Duodenal mucosa (tissue), 2 donors: ENCODE measurements at regions not wholly inside any gene's neighbourhood (a gene's known extent, or its start where the extent isn't known, plus 50 kb on each side); places are given as distances from the start of the nearest gene placed in this dataset.

ENCODE experiments used
- H3K27ac ChIP-seq: one replicate; pipeline ENCODE4 v1.7.0; 2013; ENCODE audit warnings: low read depth, low read length
- H3K27me3 ChIP-seq, 2 donors: one replicate each; pipeline ENCODE4 v1.7.0; 2013; ENCODE audit warnings: low read length in 2 of 2, control low read depth in 1 of 2; ENCODE audit not compliant: insufficient read depth in 2 of 2, control insufficient read depth in 1 of 2
- H3K36me3 ChIP-seq, 2 donors: one replicate each; pipeline ENCODE4 v1.7.0; 2013; ENCODE audit warnings: low read length in 2 of 2, control low read depth in 1 of 2; ENCODE audit not compliant: insufficient read depth in 2 of 2, control insufficient read depth in 1 of 2
- H3K4me1 ChIP-seq, 2 donors: one replicate each; pipeline ENCODE4 v1.7.0; 2013; ENCODE audit warnings: low read length in 2 of 2, control low read depth in 1 of 2; ENCODE audit not compliant: insufficient read depth in 2 of 2, control insufficient read depth in 1 of 2
- H3K4me3 ChIP-seq, 2 donors: one replicate each; pipeline ENCODE4 v1.7.0; 2013; ENCODE audit warnings: low read length in 2 of 2, low read depth in 1 of 2
- H3K9ac ChIP-seq, 2 donors: one replicate each; pipeline ENCODE4 v1.7.0; 2013; ENCODE audit warnings: low read length in 2 of 2, low read depth in 1 of 2
- H3K9me3 ChIP-seq, 2 donors: one replicate each; pipeline ENCODE4 v1.7.0; 2013; ENCODE audit warnings: low read length in 2 of 2, control low read depth in 1 of 2; ENCODE audit not compliant: control insufficient read depth in 1 of 2

GRCh38 chr16:55102077-55102476 is 171.4 kb downstream of the IRX5 start:
- Histone ChIP-seq H3K9me3 (no peaks in the 10 kb centered on the region), H3K36me3 (no peaks in the 10 kb centered on the region), H3K9ac (no peak overlapping the region), H3K4me1 (no peaks in the 10 kb centered on the region), H3K27me3 (no peaks in the 10 kb centered on the region), H3K4me3 (no peak overlapping the region), H3K27ac (no peak overlapping the region)

DNA sequence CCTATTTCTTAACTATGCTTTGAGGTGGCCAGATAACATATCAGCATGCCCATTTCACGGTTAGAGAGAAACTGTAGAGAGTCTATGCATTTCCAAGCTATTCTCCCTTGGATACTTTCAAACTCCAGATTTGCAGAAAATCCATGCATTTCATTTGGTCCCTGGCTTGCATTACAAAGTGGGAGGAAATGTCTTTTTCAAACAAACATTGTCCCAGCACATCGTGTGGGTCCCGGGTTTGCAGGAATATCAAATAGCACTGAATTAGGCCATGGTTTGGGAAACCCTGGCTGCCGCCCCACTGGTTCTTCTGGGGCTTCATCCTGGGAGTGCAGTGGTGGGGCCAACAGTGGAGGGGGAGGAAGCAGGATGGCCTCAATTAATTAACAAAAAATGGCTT is 171.9 kb downstream of the IRX5 start:
- Histone ChIP-seq H3K4me3 (no peak overlapping the region), H3K27me3 (no peaks in the 10 kb centered on the region), H3K9me3 (no peaks in the 10 kb centered on the region), H3K4me1 (no peaks in the 10 kb centered on the region), H3K27ac (no peak overlapping the region), H3K9ac (no peak overlapping the region), H3K36me3 (no peaks in the 10 kb centered on the region)

DNA sequence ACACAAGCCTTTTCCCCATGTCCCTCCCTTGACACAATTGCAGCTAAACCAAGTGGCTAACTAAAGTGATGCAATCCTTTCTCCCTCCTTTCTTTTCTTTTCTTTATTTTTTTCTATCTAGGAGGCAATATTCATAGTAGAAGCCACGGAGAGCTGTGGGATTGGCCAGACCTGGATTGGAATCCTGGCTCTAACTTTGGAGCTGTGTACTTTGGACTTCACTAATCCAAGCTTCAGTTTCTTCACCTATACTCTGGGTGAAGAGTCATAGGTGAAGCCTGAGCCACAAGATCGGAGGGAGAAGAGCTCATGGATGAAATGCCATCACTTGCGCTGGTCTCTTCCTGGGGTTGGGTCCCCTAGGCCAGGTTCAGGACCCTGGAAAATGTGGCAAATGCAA is 177.2 kb downstream of the IRX5 start:
- Histone ChIP-seq H3K4me1 (no peaks in the 10 kb centered on the region), H3K9ac (no peak overlapping the region), H3K4me3 (no peak overlapping the region), H3K9me3 (no peaks in the 10 kb centered on the region), H3K27me3 (no peaks in the 10 kb centered on the region), H3K27ac (no peak overlapping the region), H3K36me3 (no peaks in the 10 kb centered on the region)

GRCh38 chr16:55113210-55113609 is 182.5 kb downstream of the IRX5 start:
- Histone ChIP-seq H3K9ac (no peak overlapping the region), H3K4me3 (no peak overlapping the region), H3K4me1 (no peaks in the 10 kb centered on the region), H3K27me3 (no peaks in the 10 kb centered on the region), H3K9me3 (no peaks in the 10 kb centered on the region), H3K27ac (no peak overlapping the region), H3K36me3 (no peaks in the 10 kb centered on the region)

DNA sequence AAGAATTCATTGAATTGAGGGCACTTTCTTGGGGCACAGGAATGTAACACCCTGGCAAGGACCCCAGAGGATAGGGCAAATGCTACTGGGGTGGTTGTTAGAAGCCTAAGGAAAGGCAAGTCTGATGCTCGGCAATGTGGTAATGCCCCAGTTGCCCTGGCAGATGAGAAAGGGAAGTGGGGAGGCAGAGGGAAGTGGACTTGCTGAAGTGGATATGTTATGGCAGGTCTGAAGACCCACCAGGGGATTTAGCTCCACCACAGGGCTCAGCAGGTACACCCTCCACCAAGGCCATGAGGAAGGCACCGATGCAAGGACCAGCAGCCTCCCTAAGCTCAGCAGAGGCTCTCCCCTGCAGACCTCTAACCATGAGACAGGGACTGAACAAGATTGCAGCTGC is 184.8 kb downstream of the IRX5 start:
- Histone ChIP-seq H3K4me3 (no peak overlapping the region), H3K27me3 (no peaks in the 10 kb centered on the region), H3K36me3 (no peaks in the 10 kb centered on the region), H3K9ac (no peak overlapping the region), H3K9me3 (no peaks in the 10 kb centered on the region), H3K27ac (no peak overlapping the region), H3K4me1 (no peaks in the 10 kb centered on the region)

- Histone ChIP-seq H3K27ac (no peak overlapping the region), H3K36me3 (no peaks in the 10 kb centered on the region), H3K27me3 (no peaks in the 10 kb centered on the region), H3K9me3 (no peaks in the 10 kb centered on the region), H3K9ac (no peak overlapping the region), H3K4me3 (no peak overlapping the region), H3K4me1 (no peaks in the 10 kb centered on the region)
These were observed 185.7 kb downstream of the IRX5 start for GRCh38 chr16:55116165-55116920.

- H3K36me3 ChIP-seq, result no peaks in the 10 kb centered on the region
- H3K4me3 ChIP-seq, result no peak overlapping the region
- H3K27ac ChIP-seq, result no peak overlapping the region
- H3K9me3 ChIP-seq, result peaks cover 0 to 9% of the 10 kb centered on the region in 2 donors
- H3K9ac ChIP-seq, result no peak overlapping the region
- H3K4me1 ChIP-seq, result no peaks in the 10 kb centered on the region
- H3K27me3 ChIP-seq, result no peaks in the 10 kb centered on the region
These were observed 188.1 kb downstream of the IRX5 start for GRCh38 chr16:55118701-55119260.

DNA sequence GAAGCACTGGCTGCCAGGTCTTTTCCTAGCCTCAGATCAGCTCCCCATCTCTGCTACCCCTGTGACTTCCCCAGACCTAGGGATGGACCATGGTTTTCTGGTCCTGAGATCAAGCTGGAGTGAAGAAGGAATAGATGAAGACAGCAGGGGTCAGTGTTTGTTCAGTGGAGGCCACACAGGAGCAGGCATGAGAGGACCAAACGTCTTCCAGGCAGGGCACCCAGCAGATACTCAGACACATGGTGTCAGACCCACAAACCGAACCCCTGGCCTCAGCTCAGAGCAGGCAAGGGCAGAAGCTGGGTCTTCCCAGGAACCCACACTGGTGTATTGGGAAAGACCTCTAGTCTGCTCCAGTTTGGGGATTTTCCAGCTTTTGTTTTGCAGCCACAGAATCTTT is 189.7 kb downstream of the IRX5 start:
- Histone ChIP-seq H3K4me1 (no peaks in the 10 kb centered on the region), H3K9ac (no peak overlapping the region), H3K27ac (no peak overlapping the region), H3K27me3 (no peaks in the 10 kb centered on the region), H3K9me3 (peaks cover 0 to 9% of the 10 kb centered on the region in 2 donors), H3K4me3 (no peak overlapping the region), H3K36me3 (no peaks in the 10 kb centered on the region)

GRCh38 chr16:55120826-55121225 is 190.2 kb downstream of the IRX5 start:
- Histone ChIP-seq H3K4me1 (no peaks in the 10 kb centered on the region), H3K9ac (no peak overlapping the region), H3K4me3 (no peak overlapping the region), H3K27ac (no peak overlapping the region), H3K36me3 (no peaks in the 10 kb centered on the region), H3K9me3 (peaks cover 0 to 9% of the 10 kb centered on the region in 2 donors), H3K27me3 (no peaks in the 10 kb centered on the region)

GRCh38 chr16:55123652-55124051 is 193.0 kb downstream of the IRX5 start:
- H3K4me3 ChIP-seq, result no peak overlapping the region
- H3K27ac ChIP-seq, result no peak overlapping the region
- no peaks in the 10 kb centered on the region for H3K36me3 ChIP-seq
- peaks cover 0 to 9% of the 10 kb centered on the region in 2 donors for H3K9me3 ChIP-seq
- no peaks in the 10 kb centered on the region for H3K27me3 ChIP-seq
- H3K9ac ChIP-seq, result no peak overlapping the region
- no peaks in the 10 kb centered on the region for H3K4me1 ChIP-seq
